Astrocyte (in vitro differentiated cells and primary cell): ENCODE measurements at regions not wholly inside any gene's neighbourhood (a gene's known extent, or its start where the extent isn't known, plus 50 kb on each side); places are given as distances from the start of the nearest gene placed in this dataset.
"Not testable (repeated sequence)": the region's sequence is repeated elsewhere in the genome, so short reads cannot be mapped to it uniquely, and the experiment has no call there.

Experiments
- DNase-seq: peaks from one replicate; pipeline ENCODE4 v3.0.0-alpha.2; 2010; ENCODE audit warnings: low read depth
- FAIRE-seq: peaks from 2 replicates; lab custom pipeline; 2011; peaks lifted over from hg19 to GRCh38; lab: Jason Lieb, UNC
- H2AFZ ChIP-seq: 2 replicates; pipeline ENCODE4 v1.6.0; 2012; ENCODE audit warnings: low read depth, low read length, inconsistent platforms
- H3K27ac ChIP-seq: 2 replicates; pipeline ENCODE4 v1.5.1; 2011; ENCODE audit warnings: low read depth, low read length, inconsistent platforms
- H3K27me3 ChIP-seq: 2 replicates; pipeline ENCODE4 v1.6.0; 2011; ENCODE audit warnings: low read length, inconsistent platforms; ENCODE audit not compliant: insufficient read depth
- H3K36me3 ChIP-seq: 2 replicates; pipeline ENCODE4 v1.5.1; 2011; ENCODE audit warnings: low read length, inconsistent platforms; ENCODE audit not compliant: insufficient read depth
- H3K4me1 ChIP-seq: 2 replicates; pipeline ENCODE4 v1.5.1; 2011; ENCODE audit warnings: low read length, inconsistent platforms; ENCODE audit not compliant: insufficient read depth
- H3K4me2 ChIP-seq: 2 replicates; pipeline ENCODE4 v1.6.0; 2012; ENCODE audit warnings: low read length, inconsistent platforms
- H3K4me3 ChIP-seq: 2 replicates; pipeline ENCODE4 v1.5.1; 2011; ENCODE audit warnings: low read depth, mild to moderate bottlenecking, low read length, inconsistent platforms; ENCODE audit not compliant: insufficient read depth
- H3K79me2 ChIP-seq: 2 replicates; pipeline ENCODE4 v1.6.0; 2012; ENCODE audit warnings: mild to moderate bottlenecking, low read length, inconsistent platforms; ENCODE audit not compliant: insufficient read depth
- H3K9ac ChIP-seq: 2 replicates; pipeline ENCODE4 v1.6.0; 2012; ENCODE audit warnings: mild to moderate bottlenecking, low read length, inconsistent platforms
- H3K9me3 ChIP-seq: 2 replicates; pipeline ENCODE4 v1.5.1; 2012; ENCODE audit warnings: low read depth, mild to moderate bottlenecking, low read length, inconsistent platforms; ENCODE audit not compliant: insufficient read depth
- H4K20me1 ChIP-seq: 2 replicates; pipeline ENCODE4 v1.6.0; 2012; ENCODE audit warnings: low read length, inconsistent platforms; ENCODE audit not compliant: insufficient read depth
- H3K27ac Mint-ChIP-seq: one replicate; pipeline ENCODE4 v1.8.0; 2021; ENCODE audit warnings: mild to moderate bottlenecking, mixed read lengths; ENCODE audit not compliant: unreplicated experiment
- H3K27me3 Mint-ChIP-seq: one replicate; pipeline ENCODE4 v1.8.0; 2021; ENCODE audit warnings: low read depth, mixed read lengths; ENCODE audit not compliant: unreplicated experiment
- H3K36me3 Mint-ChIP-seq: one replicate; pipeline ENCODE4 v1.8.0; 2021; ENCODE audit warnings: low read depth, mixed read lengths; ENCODE audit not compliant: unreplicated experiment
- H3K4me1 Mint-ChIP-seq: one replicate; pipeline ENCODE4 v1.8.0; 2021; ENCODE audit warnings: low read depth, mixed read lengths; ENCODE audit not compliant: unreplicated experiment
- H3K4me3 Mint-ChIP-seq: one replicate; pipeline ENCODE4 v1.8.0; 2021; ENCODE audit warnings: mild to moderate bottlenecking, moderate library complexity, mixed read lengths; ENCODE audit not compliant: unreplicated experiment
- H3K9me3 Mint-ChIP-seq: one replicate; pipeline ENCODE4 v1.8.0; 2021; ENCODE audit warnings: mild to moderate bottlenecking, mixed read lengths; ENCODE audit not compliant: unreplicated experiment
- CTCF ChIP-seq: IDR thresholded peaks from 2 replicates; pipeline ENCODE4 v1.5.1; 2011; ENCODE audit warnings: low read depth, mild to moderate bottlenecking, inconsistent platforms, low read length, moderate library complexity; ENCODE audit not compliant: insufficient read depth
- EZH2 ChIP-seq: IDR thresholded peaks from 2 replicates; pipeline ENCODE4 v1.6.1; 2012; ENCODE audit warnings: mild to moderate bottlenecking, low read length, inconsistent platforms; ENCODE audit not compliant: insufficient read depth

DNA sequence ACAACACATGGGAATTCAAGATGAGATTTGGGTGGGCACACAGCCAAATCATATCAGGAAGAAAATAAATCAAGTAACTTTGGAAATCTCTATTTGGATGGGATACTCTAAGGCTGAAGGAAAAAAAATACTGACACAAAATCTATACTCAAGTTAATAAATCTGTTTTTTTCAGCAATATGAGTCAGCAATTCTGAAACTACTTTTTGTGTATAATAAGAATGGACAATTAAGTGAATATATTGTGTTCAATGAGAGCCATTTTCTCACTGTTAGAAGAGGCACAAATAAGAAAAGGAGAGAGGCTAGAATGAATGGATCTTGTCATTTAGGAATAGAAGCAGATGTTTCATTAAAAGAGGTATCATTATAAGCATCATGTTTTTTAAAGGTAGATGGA, 651.0 kb downstream of the TAF11L14 start:
- Mint-ChIP-seq H3K4me3 (no peak overlapping the region), H3K27me3 (peaks cover 3% of the 10 kb centered on the region), H3K9me3 (no peaks in the 10 kb centered on the region), H3K4me1 (no peaks in the 10 kb centered on the region), H3K36me3 (no peaks in the 10 kb centered on the region), H3K27ac (no peak overlapping the region)
- no peak overlapping the region for H3K4me2 ChIP-seq
- H3K36me3 ChIP-seq = no peaks in the 10 kb centered on the region
- H4K20me1 ChIP-seq = no peaks in the 10 kb centered on the region
- no peaks in the 10 kb centered on the region for H3K4me1 ChIP-seq
- H3K79me2 ChIP-seq = no peaks in the 10 kb centered on the region
- H3K27ac ChIP-seq = no peak overlapping the region
- H2AFZ ChIP-seq = no peak overlapping the region
- H3K27me3 ChIP-seq = no peaks in the 10 kb centered on the region
- no peak overlapping the region for H3K4me3 ChIP-seq
- FAIRE-seq (no peak), DNase-seq (no peak)
- H3K9ac ChIP-seq = no peak overlapping the region
- TF ChIP-seq EZH2 = no peak
- TF ChIP-seq CTCF = no peak
- no peaks in the 10 kb centered on the region for H3K9me3 ChIP-seq

DNA sequence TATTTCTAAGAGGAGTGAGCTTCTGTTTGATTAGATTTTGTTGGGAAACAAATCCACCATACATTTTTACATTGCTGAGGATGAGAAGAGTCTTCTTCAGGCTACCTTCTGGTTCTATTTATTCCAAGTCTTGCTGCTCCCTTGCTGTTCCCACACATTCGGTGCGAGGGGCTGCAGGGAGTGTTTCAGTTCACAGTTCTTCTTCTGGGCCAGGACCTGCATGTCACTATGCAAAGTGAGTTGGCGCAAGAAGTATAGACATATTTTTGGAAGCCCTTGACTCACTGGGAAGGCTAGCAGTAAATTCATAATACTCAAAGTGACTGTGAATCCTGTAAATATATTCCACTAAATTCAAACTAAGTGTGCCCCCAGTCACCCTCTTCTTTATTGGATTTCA, 657.9 kb downstream of the TAF11L14 start:
- Mint-ChIP-seq H3K4me1 (no peaks in the 10 kb centered on the region), H3K36me3 (no peaks in the 10 kb centered on the region), H3K4me3 (no peak overlapping the region), H3K9me3 (no peaks in the 10 kb centered on the region), H3K27me3 (peaks cover 4% of the 10 kb centered on the region), H3K27ac (no peak overlapping the region)
- Histone ChIP-seq H3K4me1 (no peaks in the 10 kb centered on the region), H3K79me2 (no peaks in the 10 kb centered on the region), H3K27ac (no peak overlapping the region), H3K36me3 (no peaks in the 10 kb centered on the region), H3K4me3 (no peak overlapping the region), H3K27me3 (no peaks in the 10 kb centered on the region), H3K4me2 (no peak overlapping the region), H2AFZ (no peak overlapping the region), H3K9me3 (no peaks in the 10 kb centered on the region), H4K20me1 (no peaks in the 10 kb centered on the region), H3K9ac (no peak overlapping the region)
- no peak for TF ChIP-seq CTCF
- TF ChIP-seq EZH2 = no peak
- no peak for DNase-seq
- FAIRE-seq = no peak

DNA sequence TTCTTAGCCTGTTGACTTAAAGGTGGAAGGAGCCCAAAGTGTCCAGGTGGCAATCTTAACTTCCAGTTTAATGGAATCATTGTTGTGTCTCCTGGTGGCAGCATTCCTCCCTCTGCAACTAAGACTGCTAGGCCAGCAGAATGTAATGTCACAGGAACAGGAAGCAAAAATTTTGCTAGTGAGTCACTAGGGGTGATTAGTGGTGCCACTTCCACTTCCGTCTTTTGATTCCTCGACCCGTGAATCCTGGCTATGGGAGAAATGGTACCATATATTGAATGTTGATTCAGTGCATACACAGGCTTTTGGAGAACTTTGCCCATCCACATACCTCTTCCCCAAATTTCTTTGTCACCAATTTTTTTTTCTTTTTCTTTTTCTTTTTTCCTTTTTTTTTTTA, 661.4 kb downstream of the TAF11L14 start:
- H3K27ac Mint-ChIP-seq, H3K4me3 ChIP-seq, H3K9ac ChIP-seq, H3K4me1 ChIP-seq, H4K20me1 ChIP-seq, H3K27me3 Mint-ChIP-seq, H3K36me3 ChIP-seq, H3K9me3 Mint-ChIP-seq, FAIRE-seq, DNase-seq, H3K27ac ChIP-seq, H3K36me3 Mint-ChIP-seq, H3K4me3 Mint-ChIP-seq, H3K4me2 ChIP-seq, H3K4me1 Mint-ChIP-seq, H3K27me3 ChIP-seq, H3K9me3 ChIP-seq, H3K79me2 ChIP-seq, H2AFZ ChIP-seq: not testable (repeated sequence)
